Stomach (tissue), 4 donors: ENCODE measurements at regions not wholly inside any gene's neighbourhood (a gene's known extent, or its start where the extent isn't known, plus 50 kb on each side); places are given as distances from the start of the nearest gene placed in this dataset.

Experiments
- EP300 ChIP-seq: sonication (generic); formaldehyde crosslinking; IDR thresholded peaks from one replicate; pipeline ENCODE4 v1.6.1; 2017; ENCODE audit warnings: antibody characterized with exemption
- POLR2A ChIP-seq, 4 donors: fragments of 450-650 bp; IDR thresholded peaks; one replicate each; pipeline ENCODE4 v1.6.1; 2016; ENCODE audit warnings: antibody characterized with exemption in 4 of 4, control low read depth in 2 of 4, mild to moderate bottlenecking in 1 of 4, moderate library complexity in 1 of 4
- POLR2AphosphoS5 ChIP-seq, 3 donors: sonication (generic); formaldehyde crosslinking; IDR thresholded peaks; one replicate each; pipeline ENCODE4 v1.6.1; 2016; ENCODE audit warnings: antibody characterized with exemption in 3 of 3
- TF ChIP-seq, protein P1 (sequence below), 7 experiments: fragments of 450-650 bp in 4 of 7; fragments of 200-600 bp in 3 of 7; sonication (generic) in 3 of 7; IDR thresholded peaks; one replicate each; pipeline ENCODE4 v1.5.1; 2016 to 2019; ENCODE audit warnings: antibody characterized with exemption in 7 of 7, control low read depth in 2 of 7, mild to moderate bottlenecking in 1 of 7

GRCh38 chr6:164378330-164378729 lies 931.1 kb downstream of the C6orf118 start:
- TF ChIP-seq POLR2A (IDR thresholded peaks at IDR 0.05) (no peak), EP300 (no peak), POLR2AphosphoS5 (IDR thresholded peaks at IDR 0.05) (no peak)
- TF ChIP-seq, protein P1, sequence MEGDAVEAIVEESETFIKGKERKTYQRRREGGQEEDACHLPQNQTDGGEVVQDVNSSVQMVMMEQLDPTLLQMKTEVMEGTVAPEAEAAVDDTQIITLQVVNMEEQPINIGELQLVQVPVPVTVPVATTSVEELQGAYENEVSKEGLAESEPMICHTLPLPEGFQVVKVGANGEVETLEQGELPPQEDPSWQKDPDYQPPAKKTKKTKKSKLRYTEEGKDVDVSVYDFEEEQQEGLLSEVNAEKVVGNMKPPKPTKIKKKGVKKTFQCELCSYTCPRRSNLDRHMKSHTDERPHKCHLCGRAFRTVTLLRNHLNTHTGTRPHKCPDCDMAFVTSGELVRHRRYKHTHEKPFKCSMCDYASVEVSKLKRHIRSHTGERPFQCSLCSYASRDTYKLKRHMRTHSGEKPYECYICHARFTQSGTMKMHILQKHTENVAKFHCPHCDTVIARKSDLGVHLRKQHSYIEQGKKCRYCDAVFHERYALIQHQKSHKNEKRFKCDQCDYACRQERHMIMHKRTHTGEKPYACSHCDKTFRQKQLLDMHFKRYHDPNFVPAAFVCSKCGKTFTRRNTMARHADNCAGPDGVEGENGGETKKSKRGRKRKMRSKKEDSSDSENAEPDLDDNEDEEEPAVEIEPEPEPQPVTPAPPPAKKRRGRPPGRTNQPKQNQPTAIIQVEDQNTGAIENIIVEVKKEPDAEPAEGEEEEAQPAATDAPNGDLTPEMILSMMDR (IDR thresholded peaks at IDR 0.05) = no peak
